ENCODE measurements at regions not wholly inside any gene's neighbourhood (a gene's known extent, or its start where the extent isn't known, plus 50 kb on each side); places are given as distances from the start of the nearest gene placed in this dataset.

DNA sequence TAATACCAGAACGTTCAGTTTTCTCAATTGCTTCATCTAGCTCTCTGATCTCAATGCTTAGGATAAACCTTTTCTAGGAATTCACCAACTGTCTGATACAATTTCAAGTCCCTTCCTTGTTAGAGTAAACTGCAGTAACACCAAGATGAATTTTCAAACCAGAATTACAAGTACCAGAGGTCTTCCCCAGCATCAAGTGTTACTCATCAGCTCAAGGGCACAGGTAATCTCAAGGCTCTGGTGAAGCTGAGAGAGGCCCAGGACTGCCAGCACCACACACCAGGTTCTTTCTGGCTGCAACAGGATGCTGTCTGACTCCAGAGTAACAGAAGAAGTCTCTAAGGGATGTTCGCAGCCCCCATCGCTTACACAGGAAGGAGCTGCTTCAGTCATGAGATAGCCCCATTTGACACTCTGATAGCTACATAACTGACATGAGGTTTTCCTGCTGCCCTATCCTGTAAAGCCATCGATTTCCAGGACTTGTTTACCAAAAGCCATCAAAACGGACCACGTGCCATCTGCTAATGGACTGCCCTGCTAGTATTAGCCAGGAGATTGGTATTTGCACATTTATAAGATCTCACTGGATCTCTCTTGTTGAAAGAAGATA is 549.4 kb downstream of the UTRN start:
- DNase-seq (ENCODE audit: low read depth): no peak

DNA sequence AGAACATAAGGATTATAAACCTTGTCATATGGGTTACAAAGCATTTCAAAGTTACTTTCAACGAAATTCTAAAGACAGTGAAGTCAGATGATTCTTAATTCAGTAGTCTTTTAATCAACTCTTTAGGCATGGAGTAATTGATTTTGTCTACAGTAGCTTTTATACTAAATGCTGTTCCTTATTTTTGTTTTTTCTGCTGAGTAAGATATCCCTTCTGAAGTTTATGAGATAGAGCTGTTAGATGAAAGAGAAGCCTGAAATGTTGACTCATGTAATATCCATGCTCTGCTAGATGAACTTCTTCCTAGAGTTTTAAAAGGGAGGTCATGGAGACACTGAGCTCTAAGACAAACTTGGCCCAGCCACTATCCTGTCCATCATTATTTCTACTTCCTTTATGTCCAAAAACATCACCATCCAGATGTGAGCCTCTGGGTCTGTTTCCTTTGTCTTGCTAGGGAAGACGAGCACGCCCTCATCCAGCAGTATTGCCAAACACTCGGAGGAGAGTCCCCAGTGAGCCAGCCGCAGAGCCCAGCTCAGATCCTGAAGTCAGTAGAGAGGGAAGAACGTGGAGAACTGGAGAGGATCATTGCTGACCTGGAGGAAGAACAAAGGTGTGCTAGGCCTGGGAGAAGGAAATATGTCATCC is 550.3 kb downstream of the UTRN start:
- DNase-seq (ENCODE audit: low read depth): no peak

DNA sequence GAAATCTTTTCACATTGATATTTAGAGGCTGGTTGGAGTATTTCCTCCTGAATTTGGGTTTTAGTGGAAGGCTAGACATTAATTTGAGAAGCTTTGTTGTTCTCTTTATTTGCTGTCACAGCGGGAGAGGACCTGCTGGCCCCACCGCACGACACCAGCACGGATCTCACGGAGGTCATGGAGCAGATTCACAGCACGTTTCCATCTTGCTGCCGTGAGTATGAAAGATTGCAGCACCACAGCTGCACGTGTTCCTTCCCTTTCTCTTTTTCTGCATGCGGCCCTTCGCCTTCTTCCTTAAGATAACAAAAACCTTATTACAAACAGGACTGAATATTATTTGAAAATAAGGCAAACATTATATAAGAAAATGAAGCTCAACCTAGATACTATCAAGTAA is 555.5 kb downstream of the UTRN start:
- DNase-seq (ENCODE audit: low read depth): no peak

- DNase-seq (ENCODE audit: low read depth): no peak
Measured at GRCh38 chr6:144843701-144844100, 558.6 kb downstream of the UTRN start.

GRCh38 chr6:144844596-144844995 is 559.5 kb downstream of the UTRN start:
- no peak for DNase-seq (ENCODE audit: low read depth)

DNA sequence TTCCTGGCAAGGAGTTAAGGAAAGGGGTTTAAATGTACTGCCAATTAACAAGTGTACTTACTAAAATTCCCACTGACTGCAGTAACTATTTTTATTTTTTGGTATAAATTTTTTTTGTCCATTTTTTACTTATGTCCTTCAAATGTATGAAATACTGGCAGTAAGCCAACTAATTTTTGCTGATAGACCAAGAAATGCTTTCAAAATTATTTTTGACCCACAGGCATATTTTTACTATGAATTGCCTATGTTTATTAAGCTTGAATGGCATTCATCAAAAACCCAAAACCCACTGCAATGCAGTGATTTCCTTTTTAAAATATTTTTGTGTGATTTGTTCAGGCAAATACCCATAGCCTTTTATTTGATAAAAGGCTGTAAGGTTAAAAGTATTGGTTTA is 560.1 kb downstream of the UTRN start:
- DNase-seq (ENCODE audit: low read depth): no peak

GRCh38 chr6:144847916-144848315 is 562.8 kb downstream of the UTRN start:
- no peak for DNase-seq (ENCODE audit: low read depth)

- DNase-seq (ENCODE audit: low read depth): no peak
Measured at GRCh38 chr6:144849920-144850319, 564.8 kb downstream of the UTRN start.

DNA sequence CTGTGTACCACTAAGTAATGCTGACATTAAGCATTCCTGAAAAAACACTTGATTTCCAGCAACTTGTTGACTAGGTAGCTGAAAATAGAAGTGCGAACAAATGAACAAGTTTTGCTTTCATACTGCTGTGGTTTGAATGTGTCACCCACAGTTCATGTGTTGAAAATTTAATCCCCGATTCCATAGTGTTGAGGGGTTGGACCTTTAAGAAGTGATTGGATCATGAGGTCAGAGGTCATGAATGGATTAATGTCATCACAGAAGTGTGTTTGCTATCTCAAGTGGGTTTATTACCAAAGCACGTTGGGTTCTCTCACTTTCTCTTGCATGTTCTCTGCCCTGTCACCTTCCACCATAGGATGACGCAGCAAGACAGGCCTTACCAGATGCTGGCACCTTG is 568.5 kb downstream of the UTRN start:
- no peak for DNase-seq (ENCODE audit: low read depth)

- DNase-seq (ENCODE audit: low read depth): no peak
Measured at GRCh38 chr6:144854654-144855053, 569.5 kb downstream of the UTRN start.

GRCh38 chr6:144855375-144855774 is 570.2 kb downstream of the UTRN start:
- no peak for DNase-seq (ENCODE audit: low read depth)

DNA sequence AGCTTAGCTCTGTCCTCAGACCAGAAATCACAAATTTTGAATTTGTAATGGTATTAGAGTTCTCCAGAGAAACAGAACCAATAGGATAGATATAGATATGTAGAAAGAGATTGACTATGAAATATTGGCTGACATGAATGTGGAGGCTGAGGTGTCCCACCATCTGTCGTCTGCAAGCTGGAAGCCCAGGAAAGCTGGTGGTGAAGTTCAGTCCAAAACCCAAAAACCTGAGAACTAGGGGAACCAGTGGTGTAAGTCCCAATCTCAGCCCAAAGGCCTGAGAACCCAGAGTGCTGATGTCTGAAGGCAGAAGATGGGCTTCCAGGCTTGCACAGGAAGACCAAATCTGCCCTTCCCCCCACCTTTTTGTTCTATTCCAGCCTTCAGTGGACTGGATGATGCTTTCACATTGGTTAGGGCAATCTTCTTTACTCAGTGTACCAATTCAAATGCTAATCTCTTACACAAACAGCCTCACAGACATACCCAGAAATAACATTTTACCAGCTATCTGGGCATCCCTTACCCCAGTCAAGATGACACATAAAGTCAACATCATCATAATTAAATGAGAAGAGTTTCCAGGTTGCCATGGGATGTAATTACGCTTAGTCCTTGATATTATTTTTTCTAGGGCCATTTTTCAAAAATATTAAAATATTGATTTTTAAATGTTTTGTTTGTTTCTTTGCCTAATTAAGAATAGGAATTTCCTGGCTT is 570.8 kb downstream of the UTRN start:
- DNase-seq (ENCODE audit: low read depth): no peak

DNA sequence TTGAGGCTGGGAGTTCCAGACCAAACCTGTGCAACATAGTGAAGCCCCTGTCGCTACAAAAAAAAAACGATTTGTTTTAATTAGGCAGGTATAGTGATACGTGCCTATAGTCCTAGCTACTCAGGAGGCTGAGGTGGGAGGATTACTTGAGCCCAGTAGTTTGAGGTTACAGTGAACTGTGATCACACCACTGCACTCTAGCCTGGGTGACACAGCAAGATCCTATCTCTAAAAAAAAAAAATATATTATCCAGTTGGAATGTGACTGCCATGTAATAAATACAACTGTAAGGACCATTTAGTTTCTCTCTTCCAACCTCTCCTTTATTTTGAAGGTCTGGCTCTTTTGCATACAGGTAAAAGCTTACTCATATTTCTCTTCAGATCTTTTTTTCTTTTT is 571.5 kb downstream of the UTRN start:
- no peak for DNase-seq (ENCODE audit: low read depth)

DNA sequence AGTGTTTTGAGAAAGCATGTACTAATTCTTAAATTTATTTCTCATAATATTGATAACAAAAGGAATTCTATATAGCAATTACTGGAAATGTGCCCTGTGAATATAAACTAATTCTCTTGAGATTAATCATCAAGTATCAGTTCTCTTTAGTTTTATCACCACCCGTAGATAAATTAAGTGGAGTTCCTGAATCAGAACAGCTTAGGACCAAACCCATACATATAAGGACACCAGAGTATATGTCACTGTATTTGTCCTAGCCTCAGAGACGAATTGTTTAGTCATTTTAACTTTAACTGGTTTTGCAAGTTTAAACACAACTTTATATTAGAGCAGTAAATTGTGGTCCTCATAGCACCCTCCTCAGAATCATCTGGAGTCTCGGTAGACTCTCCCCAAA is 572.0 kb downstream of the UTRN start:
- DNase-seq (ENCODE audit: low read depth): no peak

- no peak for DNase-seq (ENCODE audit: low read depth)
Measured at GRCh38 chr6:144862769-144863168, 577.6 kb downstream of the UTRN start.

- no peak for DNase-seq (ENCODE audit: low read depth)
Measured at GRCh38 chr6:144867761-144868160, 582.6 kb downstream of the UTRN start.

DNA sequence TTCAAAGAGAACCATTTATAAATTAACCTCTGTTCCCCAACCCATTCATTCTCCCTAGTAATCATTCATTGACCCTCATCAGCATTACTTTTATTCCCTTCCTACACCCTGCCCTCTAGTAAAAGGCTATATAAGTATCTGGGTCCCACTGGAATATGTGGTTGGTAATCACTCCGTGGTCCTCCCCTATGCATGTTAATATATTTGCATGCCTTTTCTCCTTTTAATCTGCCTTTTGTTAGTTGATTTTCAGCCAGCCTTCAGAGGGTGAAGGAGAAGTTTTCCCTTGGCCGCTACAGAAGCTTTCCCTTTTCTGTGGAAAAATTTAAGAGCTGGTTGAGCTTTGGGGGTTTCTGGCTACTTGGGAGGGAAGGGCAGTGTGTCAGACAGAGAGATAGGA is 585.6 kb downstream of the UTRN start:
- DNase-seq (ENCODE audit: low read depth): no peak

DNA sequence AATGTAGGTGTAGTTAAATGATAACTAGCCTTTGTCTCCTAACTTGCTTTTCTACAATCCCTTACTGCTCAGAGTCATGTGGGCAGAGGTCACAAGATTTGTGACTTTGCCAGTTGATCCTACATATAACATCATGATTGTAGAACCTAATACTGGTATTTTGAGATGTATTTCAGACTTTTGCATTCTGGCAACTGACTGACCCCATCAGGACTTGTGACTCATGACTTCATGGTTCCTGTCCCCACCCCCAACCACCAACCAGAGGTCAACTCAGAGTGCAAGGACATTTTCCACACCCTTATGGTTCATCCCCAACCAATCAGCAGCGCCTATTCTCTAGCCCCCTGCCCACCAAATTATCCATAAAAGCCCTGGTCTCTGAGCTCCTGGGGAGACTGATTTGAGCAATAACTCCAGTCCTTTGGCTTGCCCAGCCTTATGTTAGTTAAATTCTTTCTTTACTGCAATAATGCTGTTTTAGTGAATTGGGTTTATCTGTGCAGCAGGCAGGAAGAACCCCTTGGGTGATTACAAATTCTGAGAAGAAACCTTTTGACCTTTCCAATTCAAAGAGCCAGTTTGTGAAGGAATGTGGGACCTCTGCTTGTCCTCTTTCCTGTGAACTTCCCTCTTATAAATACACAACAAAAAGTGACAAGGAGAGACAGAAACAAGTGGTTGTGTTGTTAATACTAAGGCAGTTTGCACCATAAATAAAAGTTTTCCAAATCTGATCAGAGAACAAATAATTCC is 588.7 kb downstream of the UTRN start:
- DNase-seq (ENCODE audit: low read depth): no peak

- no peak for DNase-seq (ENCODE audit: low read depth)
Measured at GRCh38 chr6:144876689-144877088, 591.6 kb downstream of the UTRN start.

GRCh38 chr6:144877118-144877517 is 592.0 kb downstream of the UTRN start:
- DNase-seq (ENCODE audit: low read depth): no peak

DNA sequence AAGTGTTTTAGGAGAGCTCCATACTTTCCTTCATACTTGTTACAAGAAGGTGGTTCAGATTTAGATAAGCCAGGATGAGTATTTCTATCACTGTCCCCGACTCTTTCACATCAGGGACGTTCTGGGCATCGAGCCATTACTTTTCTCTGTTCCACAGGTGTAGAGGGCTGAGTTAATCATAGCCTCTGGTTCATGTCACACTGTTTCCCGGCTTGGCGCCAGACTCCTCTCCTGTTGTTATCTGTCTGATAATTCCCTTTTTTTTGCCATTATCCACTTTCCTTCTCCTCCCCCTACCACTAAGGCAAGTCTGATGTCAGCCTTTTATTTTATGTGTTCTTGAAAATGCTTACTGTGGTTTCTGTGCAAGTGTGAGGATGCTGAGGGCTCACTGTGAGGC is 593.4 kb downstream of the UTRN start:
- no peak for DNase-seq (ENCODE audit: low read depth)

DNA sequence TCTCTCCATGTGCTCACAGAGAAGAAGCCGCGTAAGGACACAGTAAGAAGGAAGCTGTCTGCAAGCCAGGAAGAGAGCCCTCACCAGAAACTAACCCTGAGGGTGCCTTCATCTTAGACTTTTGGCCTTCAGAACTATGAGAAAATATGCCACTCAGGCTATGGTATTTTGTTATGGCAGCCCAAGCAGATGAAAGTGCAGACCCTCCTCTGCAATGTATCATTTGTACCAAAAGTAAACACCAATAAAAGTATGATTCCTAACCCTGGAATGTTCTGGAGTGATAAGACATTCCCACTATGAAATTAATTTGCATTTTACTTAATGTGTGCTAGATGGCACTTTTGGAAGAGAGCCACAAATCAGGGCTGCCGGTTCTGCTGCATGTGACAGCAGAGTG is 594.3 kb downstream of the UTRN start:
- DNase-seq (ENCODE audit: low read depth): no peak

- DNase-seq (ENCODE audit: low read depth): no peak
Measured at GRCh38 chr6:144882425-144882824, 597.3 kb downstream of the UTRN start.

All from stimulated activated CD8-positive, alpha-beta memory T cell treated with anti-CD3 and anti-CD28 coated beads, Interleukin-12 subunit alpha, Interleukin-12 subunit beta, amount 100 ng/mL, for 4 hours (primary cell).